Right atrium auricular region (tissue), 2 donors: ENCODE measurements at regions not wholly inside any gene's neighbourhood (a gene's known extent, or its start where the extent isn't known, plus 50 kb on each side); places are given as distances from the start of the nearest gene placed in this dataset.

ENCODE experiments used
- DNase-seq: peaks from one replicate; pipeline ENCODE4 v3.0.0-alpha.2; 2019; ENCODE audit warnings: low spot score
- H3K27ac ChIP-seq, 2 donors: fragments of 200-600 bp; sonication (generic); 1 replicate in 1 of 2; 2 replicates in 1 of 2; pipeline ENCODE4 v1.5.1; 2016 to 2019
- H3K27me3 ChIP-seq, 2 donors: fragments of 200-600 bp; sonication (generic); one replicate each; pipeline versions ENCODE4 v1.5.1 to v1.6.0; 2017 to 2019
- H3K36me3 ChIP-seq: fragments of 200-600 bp; sonication (generic); one replicate; pipeline ENCODE4 v1.5.1; 2016
- H3K4me1 ChIP-seq, 2 donors: fragments of 200-600 bp; sonication (generic); one replicate each; pipeline versions ENCODE4 v1.5.1 to v1.6.0; 2017 to 2019
- H3K4me3 ChIP-seq, 2 donors: fragments of 200-600 bp; sonication (generic); 1 replicate in 1 of 2; 2 replicates in 1 of 2; pipeline ENCODE4 v1.5.1; 2017 to 2019; ENCODE audit warnings: mild to moderate bottlenecking in 1 of 2, moderate library complexity in 1 of 2
- H3K9me3 ChIP-seq, 2 donors: fragments of 200-600 bp; sonication (generic); one replicate each; pipeline ENCODE4 v1.5.1; 2019
- CTCF ChIP-seq, 2 donors: fragments of 200-600 bp; sonication (generic); IDR thresholded peaks; one replicate each; pipeline ENCODE4 v1.5.1; 2019; ENCODE audit warnings: antibody characterized with exemption in 2 of 2

GRCh38 chr13:68944272-68944671, 1163.4 kb upstream of the ATXN8OS start:
- H3K9me3 ChIP-seq: no peaks in the 10 kb centered on the region
- no peak for DNase-seq
- no peak overlapping the region for H3K4me3 ChIP-seq
- H3K4me1 ChIP-seq: no peaks in the 10 kb centered on the region
- TF ChIP-seq CTCF (IDR thresholded peaks at IDR 0.05): no peak
- no peaks in the 10 kb centered on the region for H3K27me3 ChIP-seq
- no peak overlapping the region for H3K27ac ChIP-seq
- H3K36me3 ChIP-seq: no peaks in the 10 kb centered on the region

GRCh38 chr13:68940049-68940448, 1167.6 kb upstream of the ATXN8OS start:
- Histone ChIP-seq H3K27ac (no peak overlapping the region), H3K27me3 (no peaks in the 10 kb centered on the region), H3K9me3 (no peaks in the 10 kb centered on the region), H3K4me3 (no peak overlapping the region), H3K4me1 (no peaks in the 10 kb centered on the region), H3K36me3 (no peaks in the 10 kb centered on the region)
- DNase-seq: no peak
- TF ChIP-seq CTCF (IDR thresholded peaks at IDR 0.05): no peak

- H3K4me3 ChIP-seq: no peak overlapping the region
These were observed 1169.0 kb upstream of the ATXN8OS start for GRCh38 chr13:68938639-68939038.

GRCh38 chr13:68929075-68929745, 1178.4 kb upstream of the ATXN8OS start:
- no peak overlapping the region for H3K4me3 ChIP-seq
- no peaks in the 10 kb centered on the region for H3K36me3 ChIP-seq
- TF ChIP-seq CTCF (IDR thresholded peaks at IDR 0.05): no peak
- no peak for DNase-seq
- no peak overlapping the region for H3K27ac ChIP-seq
- no peaks in the 10 kb centered on the region for H3K27me3 ChIP-seq
- H3K9me3 ChIP-seq: no peaks in the 10 kb centered on the region
- no peaks in the 10 kb centered on the region for H3K4me1 ChIP-seq

More at GRCh38 chr13:68938639-68939038, 1169.0 kb upstream of the ATXN8OS start:
- H3K27ac ChIP-seq: no peak overlapping the region
- H3K9me3 ChIP-seq: no peaks in the 10 kb centered on the region
- no peak for DNase-seq
- H3K36me3 ChIP-seq: no peaks in the 10 kb centered on the region
- H3K4me1 ChIP-seq: no peaks in the 10 kb centered on the region
- no peak for TF ChIP-seq CTCF (IDR thresholded peaks at IDR 0.05)
- no peaks in the 10 kb centered on the region for H3K27me3 ChIP-seq

- Histone ChIP-seq H3K36me3 (no peaks in the 10 kb centered on the region), H3K4me3 (no peak overlapping the region), H3K27ac (no peak overlapping the region), H3K9me3 (no peaks in the 10 kb centered on the region), H3K27me3 (no peaks in the 10 kb centered on the region), H3K4me1 (no peaks in the 10 kb centered on the region)
- TF ChIP-seq CTCF (IDR thresholded peaks at IDR 0.05): peak in 1 of 2 donors; percentile 56
- no peak for DNase-seq
These were observed 1180.1 kb upstream of the ATXN8OS start for GRCh38 chr13:68927387-68928026.
